GM19468 (cell line): ENCODE measurements at regions not wholly inside any gene's neighbourhood (a gene's known extent, or its start where the extent isn't known, plus 50 kb on each side); places are given as distances from the start of the nearest gene placed in this dataset.

ENCODE experiments used
- ATAC-seq: cut with Tn5 transposase; IDR thresholded peaks from one replicate; pipeline ENCODE4 v1.9.1; 2021; ENCODE audit warnings: mild to moderate bottlenecking, moderate library complexity, moderate number of reproducible peaks; ENCODE audit not compliant: unreplicated experiment; ENCODE audit errors: extremely low read depth

- no peak for ATAC-seq
Measured at GRCh38 chr13:38590796-38591507, 95.9 kb upstream of the FREM2 start.

- ATAC-seq = no peak
Measured at GRCh38 chr13:38602266-38602665, 84.6 kb upstream of the FREM2 start.

GRCh38 chr13:38606699-38607535, 80.0 kb upstream of the FREM2 start:
- ATAC-seq = no peak

- ATAC-seq = no peak
Measured at GRCh38 chr13:38617936-38618335, 68.9 kb upstream of the FREM2 start.

GRCh38 chr13:38618336-38618735, 68.5 kb upstream of the FREM2 start:
- ATAC-seq = no peak

GRCh38 chr13:38618881-38619280, 68.0 kb upstream of the FREM2 start:
- ATAC-seq = no peak

GRCh38 chr13:38620876-38621275, 66.0 kb upstream of the FREM2 start:
- ATAC-seq = no peak

- no peak for ATAC-seq
Measured at GRCh38 chr13:38624822-38625221, 62.1 kb upstream of the FREM2 start.

- ATAC-seq = no peak
Measured at GRCh38 chr13:38628554-38628953, 58.3 kb upstream of the FREM2 start.

- ATAC-seq = no peak
Measured at GRCh38 chr13:38630780-38631179, 56.1 kb upstream of the FREM2 start.

- ATAC-seq = no peak
Measured at GRCh38 chr13:38635030-38635429, 51.8 kb upstream of the FREM2 start.

GRCh38 chr13:38636073-38636472, 50.8 kb upstream of the FREM2 start:
- no peak for ATAC-seq

GRCh38 chr13:38636761-38637160, 50.1 kb upstream of the FREM2 start:
- ATAC-seq = no peak
